HG02588 (cell line): ENCODE measurements at regions not wholly inside any gene's neighbourhood (a gene's known extent, or its start where the extent isn't known, plus 50 kb on each side); places are given as distances from the start of the nearest gene placed in this dataset.
"Not testable (repeated sequence)": the region's sequence is repeated elsewhere in the genome, so short reads cannot be mapped to it uniquely, and the experiment has no call there.

Experiments
- ATAC-seq: cut with Tn5 transposase; IDR thresholded peaks from one replicate; pipeline ENCODE4 v1.9.1; 2021; ENCODE audit warnings: mild to moderate bottlenecking, moderate library complexity; ENCODE audit not compliant: unreplicated experiment

DNA sequence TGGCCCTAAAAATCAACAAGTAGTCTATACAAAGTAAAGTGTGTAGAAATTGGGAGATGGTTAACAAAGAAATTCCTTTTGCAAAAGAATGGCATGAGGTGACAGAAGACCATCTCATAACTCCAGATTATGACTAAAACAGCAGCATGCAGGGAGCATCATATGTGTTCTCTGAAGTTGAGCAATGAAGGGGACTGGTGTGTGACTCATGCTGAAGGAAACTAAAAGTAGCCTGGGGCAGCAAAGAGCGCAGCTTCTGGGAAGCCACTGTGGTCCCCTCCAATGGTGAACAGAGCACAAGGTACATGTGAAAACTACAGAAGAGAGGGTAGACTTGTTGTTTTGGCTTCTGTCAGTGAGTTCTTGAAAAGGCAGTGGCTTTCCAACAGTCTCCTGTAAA, 133.4 kb downstream of the MACC1 start:
- no peak for ATAC-seq

DNA sequence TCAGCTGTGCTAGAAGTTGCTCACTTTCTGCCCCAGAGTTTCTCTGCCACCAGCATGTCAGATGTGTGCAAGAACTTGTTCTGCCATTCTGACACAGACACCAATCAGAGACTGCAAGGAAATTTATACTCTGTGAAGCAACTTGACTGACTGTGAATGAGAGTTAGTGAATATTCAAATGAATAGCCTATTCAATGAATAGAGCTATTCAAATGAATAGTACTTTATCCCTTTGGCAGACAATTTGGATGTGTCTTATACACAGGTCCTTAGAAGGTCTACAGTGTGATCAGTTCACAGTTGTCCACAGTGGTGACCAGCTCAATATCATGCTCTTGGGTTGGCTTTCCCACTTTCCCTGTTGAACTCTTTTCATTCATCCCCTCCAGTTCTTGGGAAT, 138.1 kb downstream of the MACC1 start:
- no peak for ATAC-seq

DNA sequence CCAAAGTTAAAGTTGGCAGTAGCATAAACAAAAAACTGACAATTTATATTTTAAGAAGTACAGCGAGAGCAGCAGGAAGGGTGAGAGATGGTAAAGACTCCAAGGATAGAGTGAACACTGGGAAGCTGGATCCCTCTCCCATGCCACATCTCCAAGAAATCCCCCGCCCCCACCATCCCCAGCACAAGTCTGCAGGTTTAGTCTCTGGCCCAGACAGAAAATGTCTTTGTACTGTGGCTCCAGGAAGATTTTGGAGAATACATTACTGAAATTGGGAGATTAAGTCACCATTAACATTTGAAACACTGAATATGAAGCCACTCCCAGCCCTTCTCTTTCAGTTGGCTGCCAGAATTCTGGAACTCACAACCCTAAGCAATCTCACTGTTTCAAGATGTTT, 140.3 kb downstream of the MACC1 start:
- ATAC-seq, result no peak

DNA sequence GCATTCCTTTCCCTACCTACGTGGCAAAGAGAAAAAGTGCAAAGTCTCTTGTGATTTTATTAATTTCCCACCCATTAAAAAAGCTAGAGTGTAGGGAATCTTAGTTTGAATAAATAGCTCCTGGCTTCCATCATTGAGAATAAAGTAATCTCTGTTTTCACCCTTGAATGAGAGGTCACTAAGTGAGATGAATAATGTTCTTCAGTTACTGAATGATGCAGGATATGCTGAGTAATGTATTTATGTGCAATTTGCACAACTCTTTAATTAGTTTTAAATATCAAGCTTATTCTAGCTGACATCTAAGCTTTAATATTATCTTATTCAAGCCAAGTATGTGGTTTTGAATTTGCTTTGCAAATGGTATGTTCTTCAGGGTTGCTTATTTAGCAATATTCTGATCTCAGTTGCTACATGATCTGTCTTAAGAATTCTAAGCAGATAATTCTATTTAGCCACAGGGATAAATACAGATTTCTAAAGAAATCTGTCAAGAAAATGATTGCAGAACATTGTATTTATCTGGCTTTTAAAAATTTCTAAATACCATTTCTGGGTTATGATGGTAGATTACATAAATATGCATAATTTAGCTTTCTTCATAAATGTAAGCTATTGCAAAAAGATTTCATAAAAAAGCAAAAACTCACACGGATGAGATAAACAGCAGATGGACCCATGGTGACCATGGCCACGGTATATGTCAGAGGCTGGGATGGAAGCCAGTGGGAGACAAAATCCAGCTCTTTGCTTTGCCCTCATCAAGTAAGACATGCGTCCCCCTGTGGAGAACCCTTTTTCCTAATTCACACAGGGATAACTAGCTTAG, 141.0 kb downstream of the MACC1 start:
- no peak for ATAC-seq

DNA sequence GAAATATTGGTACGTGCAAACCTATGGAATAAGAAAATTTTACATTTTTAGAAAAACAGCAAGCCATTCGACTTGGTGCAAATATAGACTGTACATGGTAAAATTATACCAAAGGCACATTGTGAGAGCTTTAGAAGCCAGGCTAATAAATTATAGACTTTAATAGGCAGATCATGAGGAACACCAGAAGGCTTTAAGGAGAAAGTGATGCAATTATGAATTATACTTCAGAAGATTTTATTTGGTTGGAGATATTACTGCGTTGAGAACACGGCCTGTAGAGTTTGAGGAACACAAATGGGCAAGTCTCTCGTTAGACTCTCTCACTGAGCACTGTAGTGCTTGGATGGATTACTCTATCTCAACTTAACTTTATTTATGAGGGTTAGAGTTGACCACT, 141.7 kb downstream of the MACC1 start:
- ATAC-seq, result no peak

DNA sequence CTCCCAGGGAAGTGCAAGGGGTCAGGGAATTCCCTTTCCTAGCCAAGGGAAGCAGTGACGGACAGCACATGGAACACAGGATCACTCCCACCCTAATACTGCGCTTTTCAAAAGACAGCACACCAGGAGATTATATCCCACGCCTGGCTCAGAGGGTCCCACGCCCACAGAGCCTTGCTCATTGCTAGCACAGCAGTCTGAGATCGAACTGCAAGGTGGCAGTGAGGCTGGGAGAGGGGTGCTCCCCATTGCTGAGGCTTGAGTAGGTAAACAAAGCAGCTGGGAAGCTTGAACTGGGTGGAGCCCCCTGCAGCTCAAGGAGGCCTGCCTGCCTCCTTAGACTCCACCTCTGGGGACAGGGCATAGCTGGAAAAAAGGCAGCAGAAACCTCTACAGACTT, 149.2 kb downstream of the MACC1 start:
- ATAC-seq, result not testable (repeated sequence)

DNA sequence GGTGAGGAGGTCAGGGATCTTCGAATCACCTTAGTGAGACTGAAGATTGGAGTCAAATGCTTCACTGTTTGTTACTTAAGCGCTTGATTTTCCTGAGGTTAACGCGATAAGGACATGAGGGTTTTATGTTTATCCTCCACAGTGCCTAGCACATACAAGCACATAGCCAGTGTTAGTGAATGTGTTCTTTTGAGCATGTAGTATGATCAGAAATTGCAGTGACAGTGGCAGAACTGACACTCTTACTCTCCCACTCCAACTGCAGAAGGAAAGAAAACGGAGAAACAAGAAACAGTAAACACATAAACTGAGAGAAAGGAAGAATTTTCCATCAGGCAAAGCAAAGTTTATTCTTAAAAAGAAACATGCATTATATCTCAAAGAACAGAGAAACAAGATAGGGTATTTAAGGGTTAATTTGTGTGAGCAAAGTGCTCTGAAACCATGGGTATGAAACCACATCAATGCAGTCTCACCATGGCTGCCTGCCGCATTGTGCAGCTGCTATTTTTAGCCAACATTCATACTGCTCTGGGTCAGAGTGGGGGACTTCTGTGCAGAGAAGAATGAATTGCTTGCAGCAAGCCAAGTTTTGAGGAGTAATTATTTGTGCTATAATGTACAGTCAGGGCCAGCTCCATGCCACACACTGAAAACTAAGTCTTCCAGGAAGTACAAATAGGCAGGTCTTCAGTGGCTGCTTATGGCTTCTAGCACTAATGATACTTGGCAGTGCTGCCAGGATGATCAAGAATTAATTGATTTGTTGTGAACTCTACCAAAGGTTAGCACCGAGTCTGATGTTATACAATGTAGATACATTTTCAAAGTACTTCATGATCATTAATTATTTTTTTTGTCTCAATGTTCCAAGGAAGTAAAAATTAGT, 152.0 kb downstream of the MACC1 start:
- ATAC-seq, result peak; percentile 99

DNA sequence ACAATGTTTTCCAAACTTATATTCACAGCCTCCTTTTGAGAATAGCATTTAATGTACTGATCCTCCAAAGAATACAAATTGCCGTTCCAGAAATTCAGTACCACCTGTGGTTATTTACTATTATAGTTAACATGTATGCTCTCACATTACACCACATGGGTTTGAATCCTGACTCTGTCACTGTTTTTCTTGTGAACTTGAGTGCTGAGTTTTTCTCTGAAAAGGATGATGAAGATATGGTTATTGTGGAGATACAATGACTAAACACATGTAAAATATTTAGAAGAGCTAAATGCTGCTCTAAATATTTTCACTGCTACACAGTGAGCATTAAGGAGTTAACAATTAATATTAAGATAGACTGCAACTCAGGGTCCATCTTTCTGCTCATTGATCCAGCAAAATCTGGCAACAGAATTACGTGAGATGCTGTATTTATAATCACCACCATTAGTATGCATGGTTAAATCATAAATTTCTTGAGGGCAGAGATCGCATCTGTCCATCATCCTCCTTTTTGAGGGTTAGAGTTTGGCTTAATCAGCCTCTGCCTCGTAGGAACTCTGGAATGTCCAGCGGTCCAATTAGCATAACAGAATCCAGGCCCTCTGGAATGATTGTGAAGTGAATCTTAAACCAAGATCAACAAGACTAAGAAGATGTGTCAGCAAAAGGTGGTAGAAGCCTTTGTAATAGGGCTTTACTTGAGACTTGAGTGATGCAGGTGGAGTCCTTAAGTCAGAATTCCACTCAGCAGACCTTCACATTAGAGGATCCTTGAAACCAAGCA, 152.8 kb downstream of the MACC1 start:
- ATAC-seq, result no peak

DNA sequence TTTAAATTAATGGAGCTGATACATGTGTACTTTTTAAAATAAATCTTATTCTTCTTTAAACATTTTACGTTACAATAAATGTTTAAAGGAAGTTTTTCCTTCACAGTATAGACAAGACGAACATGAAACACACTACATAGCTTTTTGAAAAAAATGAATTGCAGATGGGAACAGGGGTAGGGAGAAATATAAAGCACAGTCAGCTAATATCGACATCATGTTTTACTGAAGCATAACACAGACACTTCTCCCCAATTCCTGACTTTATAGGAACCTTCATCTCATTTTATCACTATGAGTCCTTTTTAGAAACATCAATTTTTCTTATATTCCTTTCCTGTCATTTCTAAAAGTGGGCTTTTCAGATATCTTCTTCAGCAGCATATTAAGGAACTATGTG, 153.5 kb downstream of the MACC1 start:
- ATAC-seq, result no peak

DNA sequence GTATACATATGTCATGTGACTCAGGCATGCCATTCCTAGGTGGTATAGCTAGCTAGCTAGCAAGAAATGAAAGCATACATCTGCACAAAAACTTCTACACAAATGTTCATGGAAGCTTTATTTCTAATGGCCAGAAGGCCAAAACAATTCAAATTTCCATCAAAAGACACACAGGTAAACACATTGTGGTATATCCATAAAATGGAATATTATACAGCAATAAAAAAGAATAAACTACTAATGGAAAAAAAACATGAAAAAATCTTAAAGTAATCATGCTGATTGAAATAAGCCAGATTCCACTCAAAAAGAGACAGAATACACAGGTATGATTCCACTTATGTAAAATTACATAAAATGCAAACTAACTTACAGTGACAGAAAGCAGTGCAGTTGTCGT, 154.3 kb downstream of the MACC1 start:
- ATAC-seq, result no peak

DNA sequence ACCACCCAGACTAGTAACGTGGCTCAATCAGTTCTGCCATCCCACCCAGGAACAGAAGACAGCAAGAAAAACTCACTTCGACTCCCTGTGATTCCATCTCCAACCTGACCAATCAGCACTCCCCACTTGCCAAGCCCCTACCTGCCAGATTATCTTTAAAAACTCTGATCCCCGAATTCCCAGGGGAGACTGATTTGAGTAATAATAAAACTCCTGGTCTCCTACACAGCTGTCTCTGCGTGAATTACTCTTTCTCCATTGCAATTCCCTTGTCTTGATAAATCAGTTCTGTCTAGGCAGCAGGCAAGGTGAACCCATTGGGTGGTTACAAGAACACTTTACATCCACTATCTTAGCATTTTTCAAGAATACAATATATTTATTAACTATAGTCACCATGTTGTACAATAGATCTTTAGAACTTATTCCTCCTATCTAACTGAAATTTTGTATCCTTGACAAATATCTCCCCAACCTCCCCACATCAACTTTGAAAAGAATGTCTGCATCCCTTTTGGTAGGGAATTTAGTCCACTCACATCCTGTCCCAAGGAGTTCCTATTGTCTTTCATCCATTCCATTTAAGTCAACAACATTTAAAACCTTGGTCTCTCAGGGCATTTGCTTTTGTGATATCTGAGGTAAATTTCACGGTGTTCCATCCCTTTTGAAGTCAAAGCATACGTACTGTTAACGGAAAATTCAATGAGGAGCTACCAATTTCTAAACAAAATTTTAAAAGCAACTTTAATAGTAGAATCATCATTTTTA, 163.7 kb downstream of the MACC1 start:
- ATAC-seq, result no peak

DNA sequence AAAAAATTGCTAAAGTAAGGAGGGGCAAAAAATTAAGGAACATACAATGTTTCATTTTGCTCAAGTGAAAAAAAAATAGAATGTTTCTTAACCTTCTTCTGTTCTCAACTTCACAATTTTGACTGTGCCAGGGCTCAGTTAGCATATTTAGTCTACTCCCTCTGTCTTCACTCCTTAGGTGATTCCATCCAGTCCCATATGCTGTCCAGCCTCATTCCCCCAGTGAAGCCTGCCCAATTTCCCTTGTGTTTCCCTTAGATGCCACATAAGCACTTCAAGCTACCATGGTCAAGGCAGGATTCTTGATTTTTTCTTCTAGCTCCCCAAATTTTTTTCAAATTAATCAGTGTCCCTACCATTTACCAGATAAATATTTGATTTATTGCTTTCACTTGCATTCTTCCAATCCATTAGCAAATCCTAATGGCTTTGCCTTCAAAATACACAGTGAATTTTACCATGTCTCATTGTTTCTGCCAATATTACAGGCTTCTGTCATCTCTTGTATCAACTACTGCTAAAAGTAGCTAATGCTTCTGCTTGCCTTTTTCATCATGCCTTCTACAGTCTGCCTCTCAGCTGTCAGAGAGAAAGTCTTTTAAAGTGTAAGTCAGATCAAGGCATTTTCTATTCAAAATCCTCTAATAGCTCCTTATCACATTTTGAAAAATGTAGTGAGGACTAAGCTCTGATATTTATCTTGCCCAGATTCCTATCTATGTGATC, 166.8 kb downstream of the MACC1 start:
- no peak for ATAC-seq

DNA sequence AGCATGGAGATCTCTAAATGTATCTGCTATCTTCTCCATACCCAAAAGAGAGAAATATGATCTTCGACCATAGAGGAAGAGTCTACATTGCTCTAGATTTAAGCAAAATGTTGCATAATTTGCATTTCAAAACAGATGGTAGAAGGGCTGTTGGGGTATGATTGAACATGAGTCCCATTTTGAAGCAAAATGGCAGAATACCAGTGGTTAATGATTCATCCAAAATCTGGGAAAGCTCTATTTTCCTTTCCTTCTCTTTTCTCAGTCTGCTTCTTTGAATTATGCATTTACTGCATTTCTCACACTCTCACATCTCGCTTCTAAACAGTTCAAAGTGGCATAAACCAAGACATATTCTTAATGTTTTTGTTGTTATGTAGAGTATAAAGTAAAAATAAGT, 178.5 kb downstream of the MACC1 start:
- ATAC-seq, result no peak

DNA sequence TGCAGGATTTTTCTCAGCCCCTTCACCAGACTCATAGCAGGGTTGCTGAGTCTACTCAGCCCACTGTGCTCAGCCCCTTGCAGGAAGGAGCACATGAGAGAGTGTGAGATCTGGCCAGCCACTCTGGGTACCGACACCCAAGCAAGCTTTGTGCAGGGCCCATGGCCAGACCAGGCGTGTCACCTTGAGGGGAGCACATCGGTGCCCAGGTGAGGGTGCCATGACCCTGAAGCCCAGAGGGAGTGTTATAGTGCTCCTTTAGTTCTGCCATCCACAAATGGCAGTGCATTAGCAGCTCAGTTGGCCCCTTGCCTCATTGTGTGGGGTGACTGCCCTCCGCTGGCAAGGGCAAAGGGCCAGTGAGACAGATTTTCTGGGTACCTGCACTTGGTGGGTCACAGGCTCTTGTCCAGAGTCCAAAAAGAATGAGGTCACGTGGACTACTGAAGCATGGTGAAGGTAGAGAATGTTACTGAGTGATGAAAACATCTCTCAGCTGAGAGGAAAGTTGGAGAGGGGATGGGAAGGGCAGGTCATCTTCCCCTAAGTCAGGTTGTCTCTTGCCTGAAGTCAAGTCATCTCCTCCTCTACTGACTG, 181.8 kb downstream of the MACC1 start:
- no peak for ATAC-seq

DNA sequence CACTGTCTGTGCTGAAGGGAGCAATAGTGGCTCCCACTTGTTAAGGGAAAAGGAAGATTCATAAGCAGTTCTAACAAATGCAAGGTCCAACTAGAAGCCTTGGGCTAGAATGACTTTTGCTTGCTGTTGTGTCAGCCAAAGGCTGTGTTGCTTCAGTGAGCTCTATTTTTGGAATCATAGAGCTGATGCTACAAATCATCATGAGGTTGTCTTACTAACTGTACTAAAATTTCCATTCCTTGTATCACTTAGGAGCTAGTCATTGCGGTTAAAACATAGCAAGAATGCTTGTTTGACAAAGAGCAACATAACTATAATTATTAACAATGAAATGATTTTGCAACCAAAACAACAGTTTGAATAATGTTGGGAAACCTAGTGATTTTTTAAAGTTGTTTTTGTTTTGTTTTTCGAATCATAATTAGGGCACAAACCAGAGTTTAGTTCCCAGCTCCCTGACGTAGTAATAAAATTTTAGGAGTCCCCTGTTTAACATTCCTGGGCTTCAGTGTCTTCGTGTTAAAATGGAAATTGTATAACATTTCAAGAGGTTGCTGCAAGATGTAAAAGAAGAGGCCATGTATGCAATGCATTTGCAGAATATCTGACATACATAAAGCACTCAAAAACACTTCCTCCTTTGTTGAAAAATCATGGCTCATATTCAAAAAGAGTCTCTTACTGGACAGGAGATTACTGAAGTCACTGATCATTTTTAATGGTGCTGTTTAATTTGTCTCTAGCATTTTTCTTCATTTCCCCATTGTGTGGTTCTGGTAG, 183.4 kb downstream of the MACC1 start:
- ATAC-seq, result no peak

DNA sequence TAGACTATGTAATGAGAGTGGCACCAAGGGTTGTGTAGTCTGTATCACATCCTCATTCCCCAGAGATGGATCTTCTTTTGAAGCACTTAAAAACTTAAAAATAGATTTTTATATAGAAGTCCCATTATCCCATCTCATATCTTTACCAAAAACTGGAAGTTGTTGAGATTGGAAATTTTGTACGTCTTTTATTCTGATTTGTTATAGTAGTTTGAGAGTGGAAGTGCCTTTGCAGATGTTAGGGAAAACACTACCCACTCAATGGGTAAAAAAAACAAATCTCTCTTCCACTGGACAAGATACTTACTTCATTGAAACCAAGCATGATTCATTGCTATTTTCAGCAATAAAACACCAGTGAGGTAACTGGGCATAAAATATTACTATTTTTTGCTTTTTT, 184.4 kb downstream of the MACC1 start:
- ATAC-seq, result no peak

DNA sequence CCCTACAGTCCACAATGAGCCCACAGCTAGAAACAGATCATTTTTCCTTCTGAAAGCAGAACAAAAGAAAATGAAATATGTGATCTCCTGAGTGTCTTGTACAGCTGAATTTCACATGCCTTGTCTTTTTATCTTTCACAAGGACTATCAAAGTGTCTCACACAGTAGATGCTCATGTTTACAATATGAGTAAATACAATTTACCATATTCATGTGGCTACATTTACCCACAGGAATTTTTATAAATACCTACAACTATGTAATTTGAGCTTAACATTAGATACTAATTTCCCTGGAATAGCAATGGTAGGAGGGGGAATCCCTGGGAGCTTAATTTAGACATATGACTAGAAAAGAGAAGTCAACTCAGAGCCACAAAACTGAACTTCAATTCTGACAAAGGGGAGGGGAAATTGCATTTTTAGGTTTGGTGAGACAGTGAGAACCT, 186.2 kb downstream of the MACC1 start:
- ATAC-seq, result peak; percentile 48

DNA sequence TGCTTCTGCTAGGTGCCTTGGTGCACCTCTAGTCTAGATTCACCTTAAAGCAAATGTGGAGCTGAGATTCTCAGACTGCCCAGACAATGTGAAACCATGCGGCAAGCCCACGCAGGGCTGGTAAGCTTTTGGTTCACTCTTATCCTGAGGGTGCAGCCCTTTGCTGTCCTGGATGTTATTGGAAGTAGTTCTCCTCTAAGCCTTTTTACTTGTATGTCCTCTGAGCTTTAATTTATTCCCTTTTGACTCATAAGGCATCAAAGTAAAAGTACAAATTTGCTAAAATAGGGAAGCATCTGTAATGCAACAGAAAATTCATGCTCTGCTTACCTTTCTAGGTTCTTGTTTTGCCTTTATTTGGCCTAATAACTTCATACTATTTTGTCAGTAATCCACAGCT, 186.8 kb downstream of the MACC1 start:
- peak; percentile 96 for ATAC-seq

DNA sequence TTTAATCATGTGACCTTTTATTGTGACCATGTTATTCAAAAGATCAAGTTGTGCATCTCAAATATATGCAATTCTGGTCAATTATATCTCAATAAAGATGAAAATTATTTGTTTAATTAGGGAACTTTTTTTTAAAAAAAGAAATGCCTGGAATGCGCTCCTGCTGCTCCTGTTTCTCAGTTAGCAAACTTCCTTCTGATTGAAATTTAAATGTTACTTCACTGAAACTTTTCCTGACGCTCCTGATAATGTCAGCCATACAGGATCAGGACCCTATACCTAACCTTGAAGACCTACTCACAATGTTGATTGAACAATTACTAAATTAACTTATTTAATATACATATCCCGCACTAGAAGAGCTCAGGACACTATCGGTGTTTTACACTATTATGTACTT, 190.4 kb downstream of the MACC1 start:
- no peak for ATAC-seq
